SW 1271 (cell line): ENCODE measurements at regions not wholly inside any gene's neighbourhood (a gene's known extent, or its start where the extent isn't known, plus 50 kb on each side); places are given as distances from the start of the nearest gene placed in this dataset.
"Not testable (repeated sequence)": the region's sequence is repeated elsewhere in the genome, so short reads cannot be mapped to it uniquely, and the experiment has no call there.

Experiments used
- DNase-seq, 2 experiments: peaks; one replicate each; lab custom pipeline; 2025; lab: John Stamatoyannopoulos, UW

GRCh38 chr2:64795024-64795592 lies 141.4 kb upstream of the SERTAD2 start:
- no peak for DNase-seq

- DNase-seq, result no peak
Measured at GRCh38 chr2:64796926-64797325, 143.2 kb upstream of the SERTAD2 start.

DNA sequence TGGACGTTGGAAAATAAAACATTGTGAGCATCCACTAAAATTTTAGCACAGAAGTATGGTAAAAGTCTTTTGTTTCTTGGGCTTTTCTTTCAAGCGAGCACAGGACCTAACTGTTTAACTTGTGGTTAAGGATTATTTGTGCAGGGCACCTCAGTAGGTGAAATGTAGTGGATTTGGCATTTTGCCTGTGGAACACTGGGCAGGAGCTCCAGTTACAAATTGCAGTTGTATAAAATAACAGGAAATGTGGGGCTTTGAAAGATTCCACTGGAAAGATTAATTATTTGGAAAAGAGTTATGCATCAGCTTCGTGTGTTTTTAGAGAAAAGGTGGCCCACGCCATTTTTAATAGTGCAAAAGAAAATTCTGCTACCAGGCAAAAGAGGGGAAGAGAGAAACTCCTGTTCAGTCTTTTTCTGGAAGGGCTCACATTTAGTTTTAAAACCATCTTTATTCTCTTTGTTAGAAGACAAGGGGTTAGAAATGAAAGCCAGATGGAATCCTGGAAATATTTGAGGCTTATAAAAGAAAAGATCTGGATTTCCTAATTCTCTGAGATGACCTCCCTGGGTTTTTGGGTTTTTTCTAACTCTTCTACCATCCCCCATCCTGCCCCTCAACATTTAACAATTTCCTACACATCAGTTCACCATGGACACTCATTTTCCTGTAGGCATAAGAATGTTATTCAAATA lies 144.3 kb upstream of the SERTAD2 start:
- no peak for DNase-seq

DNA sequence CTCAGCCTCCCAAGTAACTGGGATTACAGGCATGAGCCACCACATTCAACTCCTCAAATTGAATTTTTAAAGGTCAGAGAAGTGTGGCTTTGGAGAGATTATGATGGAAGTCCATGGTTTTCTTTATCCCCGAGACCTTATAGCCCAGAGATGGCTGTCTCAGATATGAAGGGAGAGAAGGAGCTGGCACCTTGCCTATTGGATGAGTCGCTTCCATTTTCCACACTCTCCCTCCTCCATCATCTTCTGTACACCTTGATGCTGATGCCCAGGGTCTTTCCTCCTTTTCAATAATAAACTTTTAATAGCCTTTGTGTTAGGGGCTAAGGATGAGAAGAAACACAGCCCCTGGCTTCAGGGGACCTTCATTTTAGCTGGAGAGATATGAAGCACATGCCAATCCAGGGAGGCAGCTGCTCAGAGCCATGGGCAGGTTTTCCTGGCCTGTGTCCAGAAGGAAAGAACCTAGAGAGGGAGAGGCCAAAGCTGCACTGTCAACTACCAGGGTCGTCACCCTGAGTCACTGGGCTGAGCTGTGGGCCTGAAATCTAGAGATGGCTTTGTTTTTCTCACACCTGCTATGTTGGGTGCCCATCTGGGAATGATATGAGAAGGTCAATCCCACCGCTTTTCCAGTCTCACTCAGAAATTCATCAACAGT lies 146.0 kb upstream of the SERTAD2 start:
- DNase-seq, result no peak

DNA sequence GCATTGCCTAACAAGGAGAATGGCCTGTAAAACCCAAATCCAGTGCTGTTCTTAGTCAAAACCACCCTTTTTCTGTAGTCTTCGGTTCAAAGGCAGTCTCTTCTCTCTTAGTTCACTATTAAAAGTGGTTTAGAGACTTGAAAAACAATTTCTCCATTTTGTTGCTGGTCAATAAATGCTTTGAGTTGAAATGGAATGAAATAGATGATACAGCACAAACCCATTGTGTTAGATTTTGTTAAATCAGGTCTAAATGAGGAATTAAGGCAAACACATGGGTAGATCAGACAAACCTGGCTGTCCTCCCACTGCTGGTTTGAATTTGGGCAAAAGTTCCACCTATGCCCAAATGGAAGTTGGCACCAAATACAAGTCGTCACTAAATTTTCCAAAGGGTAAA lies 150.1 kb upstream of the SERTAD2 start:
- DNase-seq, result no peak

GRCh38 chr2:64804651-64805050 lies 150.9 kb upstream of the SERTAD2 start:
- DNase-seq, result no peak

GRCh38 chr2:64807417-64807816 lies 153.7 kb upstream of the SERTAD2 start:
- DNase-seq, result peak; percentile 64 to 81

DNA sequence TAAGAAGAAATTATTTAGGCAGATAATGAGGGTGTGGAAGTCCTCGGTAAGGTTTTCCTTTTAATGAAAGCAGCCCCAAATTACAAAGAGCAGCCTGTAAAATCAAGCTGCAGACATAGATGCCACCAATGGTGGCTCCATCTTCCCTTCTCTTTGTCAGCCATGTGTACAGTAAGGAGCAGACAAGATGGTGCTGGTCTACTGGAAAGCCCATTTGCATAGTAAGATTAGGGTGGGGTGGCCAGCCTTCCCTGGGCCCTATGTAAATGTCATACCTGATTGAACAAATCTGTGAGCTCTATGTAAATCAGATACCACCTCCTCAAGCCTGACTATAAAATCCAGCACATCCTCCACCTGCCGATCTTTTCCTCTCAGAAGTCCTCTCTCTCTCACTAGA lies 154.4 kb upstream of the SERTAD2 start:
- DNase-seq, result no peak

- DNase-seq, result no peak
Measured at GRCh38 chr2:64808754-64809153, 155.0 kb upstream of the SERTAD2 start.

GRCh38 chr2:64809216-64809615 lies 155.5 kb upstream of the SERTAD2 start:
- DNase-seq, result no peak

- DNase-seq, result no peak
Measured at GRCh38 chr2:64812285-64812684, 158.6 kb upstream of the SERTAD2 start.

- DNase-seq, result no peak
Measured at GRCh38 chr2:64814007-64814406, 160.3 kb upstream of the SERTAD2 start.

DNA sequence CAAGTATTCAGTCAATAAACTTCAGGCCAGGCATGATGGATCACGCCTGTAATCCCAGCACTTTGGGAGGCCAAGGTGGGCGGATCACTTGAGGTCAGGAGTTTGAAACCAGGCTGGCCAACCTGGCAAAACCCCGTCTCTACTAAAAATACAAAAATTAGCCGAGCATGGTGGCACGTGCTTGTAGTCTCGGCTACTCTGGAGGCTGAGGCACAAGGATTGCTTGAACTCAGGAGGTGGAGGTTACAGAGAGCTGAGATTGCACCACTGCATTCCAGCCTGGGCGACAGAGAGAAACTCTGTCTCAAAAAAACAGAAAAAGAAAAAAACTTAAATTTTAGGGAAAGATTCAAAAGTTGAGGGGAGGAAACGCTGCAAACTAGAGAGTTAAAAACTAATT lies 162.8 kb upstream of the SERTAD2 start:
- DNase-seq, result not testable (repeated sequence)

- no peak for DNase-seq
Measured at GRCh38 chr2:64817453-64817852, 163.7 kb upstream of the SERTAD2 start.

DNA sequence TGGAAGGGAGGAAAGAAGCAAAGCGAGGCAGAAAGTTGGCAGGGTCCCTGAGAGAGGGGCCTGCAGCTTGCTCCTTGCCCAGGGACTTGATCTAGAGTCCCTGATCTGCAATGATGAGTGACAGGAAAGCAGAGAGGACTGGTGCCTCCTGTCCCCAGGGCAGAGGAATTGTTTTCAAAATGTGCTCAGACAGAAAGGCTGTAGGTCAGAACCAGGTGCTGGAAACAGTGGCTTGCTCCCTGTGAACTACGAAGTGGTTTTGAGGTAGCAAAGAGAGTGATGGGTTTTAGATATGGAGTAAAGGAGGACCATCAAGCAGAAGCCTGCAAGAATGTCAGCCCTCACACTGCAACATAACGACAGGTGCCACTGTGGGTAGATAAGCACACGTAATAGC lies 164.9 kb upstream of the SERTAD2 start:
- no peak for DNase-seq

DNA sequence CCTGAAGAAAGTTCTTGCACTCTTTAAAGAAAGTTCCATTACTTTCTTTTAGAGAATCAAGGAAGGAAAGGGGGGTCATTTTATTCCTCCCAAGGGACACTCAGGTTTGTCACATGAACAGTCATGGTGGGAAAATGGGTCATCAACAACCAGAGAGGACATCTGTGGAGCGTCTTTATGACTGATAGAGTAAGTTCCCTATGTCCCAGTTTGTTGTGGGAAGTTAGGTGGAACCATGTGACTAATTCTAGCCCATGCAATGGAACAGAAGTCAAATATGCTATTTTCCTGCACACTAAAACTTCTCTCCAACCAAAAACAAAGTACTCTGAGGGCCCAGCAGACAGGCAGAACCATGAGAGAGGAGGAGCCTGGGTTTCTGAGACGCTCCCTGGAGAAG lies 165.6 kb upstream of the SERTAD2 start:
- no peak for DNase-seq

DNA sequence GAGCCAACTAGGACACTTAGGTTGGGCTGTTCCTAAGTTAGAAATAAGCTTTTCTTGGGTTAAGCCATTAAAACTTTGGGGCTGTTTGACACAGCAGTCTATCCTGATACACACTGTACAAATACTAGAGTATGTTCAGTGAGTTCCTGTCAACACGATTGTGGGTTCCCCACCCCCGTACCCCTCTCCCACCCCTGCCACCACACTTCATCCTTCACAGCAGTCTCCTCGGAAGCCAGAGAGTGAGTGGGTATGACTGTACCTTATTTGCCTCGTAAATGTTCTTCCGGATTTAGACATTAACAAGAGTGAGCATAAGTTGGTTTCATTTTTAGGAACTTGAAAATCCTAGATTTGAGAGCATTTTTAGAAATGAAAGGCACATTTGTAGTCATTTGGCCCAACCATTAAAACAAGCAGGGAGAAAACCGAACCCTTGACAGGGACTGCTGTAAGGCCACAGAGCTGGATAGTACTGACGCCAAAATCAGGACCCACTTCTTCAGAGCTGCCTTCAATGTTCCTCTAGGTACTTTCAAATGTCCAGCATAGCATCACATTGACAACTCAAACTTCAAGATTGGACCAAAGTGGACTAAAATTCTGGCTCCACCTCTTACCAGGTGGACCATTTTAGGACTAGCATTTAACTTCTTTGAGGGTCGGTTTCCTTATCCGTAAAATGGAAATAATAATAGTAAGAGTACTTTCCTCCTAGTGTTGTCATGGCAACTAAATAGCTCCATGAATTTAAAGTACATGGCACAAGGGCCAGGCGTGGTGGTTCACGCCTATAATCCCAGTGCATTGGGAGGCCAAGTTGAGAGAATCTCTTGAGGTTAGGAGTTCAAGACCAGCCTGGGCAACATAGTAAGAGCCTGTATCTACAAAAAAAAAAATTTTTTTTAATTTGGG lies 166.3 kb upstream of the SERTAD2 start:
- DNase-seq, result no peak

- DNase-seq, result no peak
Measured at GRCh38 chr2:64820901-64821300, 167.2 kb upstream of the SERTAD2 start.

DNA sequence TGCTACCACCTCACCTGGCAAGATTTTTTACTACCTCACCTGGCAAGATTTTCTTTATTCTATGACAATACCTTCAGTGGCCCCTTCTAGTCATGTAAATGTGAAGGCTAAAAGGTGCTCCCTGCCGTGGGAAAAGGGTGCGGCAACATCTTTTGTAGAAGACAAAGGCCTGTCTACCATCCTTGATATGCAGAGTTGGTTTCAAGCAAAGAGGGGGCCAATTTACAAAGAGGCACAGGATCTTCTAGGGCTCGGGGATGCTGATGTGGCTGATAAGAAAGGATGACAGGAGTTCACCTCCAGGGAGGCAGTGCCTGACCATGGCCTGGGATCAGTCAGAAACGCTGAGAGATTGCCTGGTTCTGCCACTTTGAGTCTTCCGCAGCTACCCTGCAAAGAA lies 165.4 kb upstream of the SLC1A4 start:
- no peak for DNase-seq

GRCh38 chr2:64825831-64826491 lies 163.2 kb upstream of the SLC1A4 start:
- no peak for DNase-seq

DNA sequence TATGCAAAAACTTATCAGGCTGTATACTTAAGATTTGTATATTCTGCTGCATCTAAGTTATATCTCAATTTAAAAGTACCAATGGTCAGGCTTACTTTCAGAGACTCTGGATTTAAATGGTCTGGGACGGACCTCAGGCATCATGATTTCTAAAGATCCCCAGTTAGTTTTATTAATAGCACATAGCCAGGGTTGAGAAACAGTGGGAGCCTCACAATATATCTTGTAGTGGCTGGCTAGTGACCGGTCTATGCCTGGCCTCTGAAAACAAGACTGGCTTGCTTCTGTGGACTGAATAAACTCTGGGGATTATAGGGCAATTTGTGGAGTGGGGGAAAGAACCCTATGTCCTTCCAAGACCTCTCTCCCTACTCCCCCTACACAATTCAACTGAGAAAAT lies 162.5 kb upstream of the SLC1A4 start:
- no peak for DNase-seq

- DNase-seq, result no peak
Measured at GRCh38 chr2:64828261-64828660, 160.9 kb upstream of the SLC1A4 start.
